ENCODE measurements at regions not wholly inside any gene's neighbourhood (a gene's known extent, or its start where the extent isn't known, plus 50 kb on each side); places are given as distances from the start of the nearest gene placed in this dataset.
"Not testable (repeated sequence)": the region's sequence is repeated elsewhere in the genome, so short reads cannot be mapped to it uniquely, and the experiment has no call there.

DNA sequence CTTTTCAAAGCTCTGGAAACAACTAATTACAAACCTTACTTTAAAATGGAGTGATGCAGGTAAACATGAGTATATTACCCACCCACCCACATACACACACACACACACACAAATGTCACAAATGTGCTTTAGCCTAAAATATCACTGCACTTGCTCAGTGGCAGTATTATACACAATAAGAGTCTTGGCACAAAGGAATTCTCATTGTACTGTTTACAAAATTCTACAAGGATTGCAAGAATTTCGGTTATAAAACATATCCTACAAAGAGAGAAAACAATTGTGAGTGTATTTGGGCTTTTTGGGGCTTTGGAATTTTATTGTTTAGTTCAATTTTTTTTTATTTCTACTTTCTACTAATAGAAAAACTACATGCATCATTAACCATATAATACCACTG lies 113.2 kb upstream of the BEND6 start:
- DNase-seq (ENCODE audit: extremely low read depth in 1 of 11, low read depth in 9 of 11, low spot score in 4 of 11), result no peak

DNA sequence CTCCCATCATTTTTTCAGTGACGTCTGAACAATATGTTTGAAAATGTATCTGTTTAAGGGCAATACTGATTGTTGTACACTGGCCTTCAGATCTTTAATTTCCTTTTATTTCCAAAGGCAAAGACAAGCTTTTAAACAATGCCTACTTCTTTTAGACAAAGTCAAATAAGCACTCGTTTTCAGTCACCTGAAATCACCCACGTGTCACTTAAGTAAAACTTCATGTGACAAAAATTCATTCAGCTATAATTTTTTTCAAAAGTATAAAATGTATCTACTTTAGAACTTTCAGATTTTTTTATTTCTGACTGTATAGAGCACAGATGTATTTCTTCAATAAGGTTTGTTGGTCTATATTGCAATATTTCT lies 113.5 kb upstream of the BEND6 start:
- DNase-seq (ENCODE audit: extremely low read depth in 1 of 11, low read depth in 9 of 11, low spot score in 4 of 11), result no peak

DNA sequence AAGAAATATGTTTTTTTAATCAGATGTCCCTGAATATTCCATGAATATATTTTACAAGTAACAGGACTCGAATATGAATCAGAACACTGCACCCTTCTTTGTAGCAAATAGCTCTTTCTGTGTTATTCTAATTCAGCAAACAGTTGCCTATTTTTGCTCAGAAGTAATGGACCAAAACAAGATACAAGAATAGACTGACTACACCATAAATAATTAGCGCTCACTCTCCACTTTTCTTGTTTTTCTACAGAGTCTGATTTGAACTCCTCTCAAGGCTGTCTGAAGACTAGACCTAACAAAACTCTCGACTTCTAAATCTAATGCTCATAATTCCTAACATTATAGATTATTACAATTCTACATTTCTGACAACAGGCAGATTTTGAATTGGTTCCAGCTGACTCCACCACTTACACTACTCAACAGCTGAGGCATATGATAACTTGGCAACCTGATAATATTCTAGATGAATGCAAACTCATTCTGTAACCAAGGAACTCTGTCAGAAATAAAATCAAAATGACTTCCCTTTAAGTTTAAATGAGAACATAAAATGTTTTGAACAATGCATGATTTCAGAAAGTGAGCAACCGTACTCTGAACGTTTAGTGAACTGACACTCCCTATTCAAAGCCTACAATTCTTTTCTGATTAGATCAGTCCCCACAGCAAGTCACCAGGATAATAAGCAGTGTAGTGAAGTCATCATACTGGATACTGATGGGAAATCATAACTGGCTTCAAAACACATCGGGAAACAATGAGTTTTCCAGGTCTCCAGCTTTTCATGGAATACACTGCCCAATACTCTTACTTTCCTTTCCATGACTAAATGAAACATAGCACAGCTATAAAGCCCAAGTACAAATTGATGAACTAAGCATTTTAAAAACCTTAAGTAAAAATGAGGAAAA lies 114.2 kb upstream of the BEND6 start:
- DNase-seq (ENCODE audit: extremely low read depth in 1 of 11, low read depth in 9 of 11, low spot score in 4 of 11), result no peak

DNA sequence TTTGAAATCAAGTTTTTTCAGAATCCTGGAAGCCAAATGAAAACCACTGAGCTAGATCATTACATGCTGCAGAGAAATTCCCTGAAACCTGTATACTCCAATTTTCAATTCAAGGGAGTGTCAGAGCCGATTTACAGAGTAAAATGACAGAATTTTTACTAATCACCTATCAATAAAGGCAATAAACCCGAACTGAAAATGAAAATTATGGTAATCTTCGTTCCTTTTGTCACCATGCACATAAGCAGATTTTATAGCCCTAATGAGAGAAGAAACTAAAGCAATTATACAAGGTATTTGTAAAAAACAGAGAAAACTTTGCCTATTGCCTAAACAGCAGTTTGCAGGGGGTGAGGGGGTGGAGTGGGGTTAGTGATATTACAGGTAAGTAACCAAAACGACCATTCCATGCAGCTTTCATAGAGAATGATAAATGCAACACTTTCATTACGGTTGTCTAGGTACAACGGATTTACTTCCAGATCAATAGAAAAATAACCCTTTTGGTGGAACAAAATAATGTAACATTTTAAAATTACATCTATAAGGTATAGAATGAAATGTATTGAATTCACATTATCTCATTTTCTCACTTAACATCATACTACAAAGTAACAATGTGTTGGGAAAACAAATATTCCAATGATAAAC lies 115.2 kb upstream of the BEND6 start:
- DNase-seq (ENCODE audit: extremely low read depth in 1 of 11, low read depth in 9 of 11, low spot score in 4 of 11), result no peak

DNA sequence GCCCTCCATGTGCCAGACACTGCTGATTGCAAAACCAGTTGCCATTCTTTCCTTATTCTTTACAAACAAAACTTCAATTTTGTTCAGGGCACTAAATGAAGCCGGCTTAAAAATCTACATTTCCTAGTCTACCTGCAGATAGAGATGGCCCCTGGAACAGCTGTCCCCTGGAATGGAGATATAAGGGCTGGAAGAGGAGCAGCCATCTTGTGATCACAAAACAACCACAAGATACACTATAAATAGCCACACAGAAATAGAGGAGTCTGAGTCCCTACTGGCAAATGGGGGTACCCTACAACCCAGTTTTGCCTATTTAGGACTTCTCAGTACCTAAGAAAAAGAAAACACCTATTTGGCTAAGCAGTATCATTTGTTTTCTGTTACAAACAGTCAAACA lies 115.9 kb upstream of the BEND6 start:
- DNase-seq (ENCODE audit: extremely low read depth in 1 of 11, low read depth in 9 of 11, low spot score in 4 of 11), result no peak

DNA sequence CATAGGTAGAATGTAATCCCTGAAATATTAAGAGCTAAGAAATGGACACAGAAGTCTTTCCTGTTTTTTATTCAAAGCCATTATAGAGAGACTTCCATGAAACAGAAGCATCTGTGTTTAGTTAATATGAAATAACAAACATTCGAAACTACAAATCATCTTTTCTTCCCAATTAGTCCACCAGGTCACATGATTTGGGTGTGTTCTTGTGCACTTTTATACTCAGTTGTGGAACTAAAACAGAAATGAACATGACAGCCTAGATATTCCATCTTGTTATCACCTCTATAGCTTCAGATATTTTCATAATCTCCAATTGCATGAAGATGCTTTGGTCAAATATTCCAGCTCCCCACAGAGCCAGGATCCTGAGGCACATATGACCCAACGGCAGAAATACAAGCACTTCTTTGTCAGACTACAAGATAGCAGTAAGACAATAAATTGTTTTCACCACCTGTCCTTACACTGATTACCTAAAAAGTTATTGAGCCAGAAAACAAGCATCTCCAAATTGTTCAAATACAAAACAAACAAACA lies 116.8 kb upstream of the BEND6 start:
- no peak for DNase-seq (ENCODE audit: extremely low read depth in 1 of 11, low read depth in 9 of 11, low spot score in 4 of 11)

DNA sequence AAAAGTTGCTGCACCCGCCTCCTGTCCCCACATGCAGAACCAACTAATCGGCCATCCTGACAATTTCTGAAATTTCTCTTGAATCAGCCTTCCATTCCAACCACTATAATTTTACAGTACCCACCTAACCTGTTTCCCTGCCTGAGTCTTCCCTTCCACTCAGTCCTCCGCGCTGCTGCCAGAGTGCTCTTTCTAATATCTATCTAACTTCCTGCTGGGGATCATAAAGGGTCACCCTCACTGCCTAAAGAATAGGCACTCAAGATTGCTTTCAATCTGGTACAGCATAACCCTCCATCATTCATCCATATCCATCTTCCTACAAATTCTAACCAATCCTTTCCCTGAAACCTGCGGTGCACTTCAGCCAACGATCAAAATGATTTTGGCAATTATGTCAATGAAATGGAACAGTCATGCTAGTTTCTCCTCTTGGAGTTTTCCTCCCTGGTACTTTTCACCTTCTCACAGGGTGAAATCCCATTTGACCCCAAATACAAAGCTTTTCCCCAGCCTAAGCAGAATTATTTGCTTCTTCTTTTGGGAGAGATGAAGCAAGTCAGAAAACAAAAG lies 117.5 kb upstream of the BEND6 start:
- DNase-seq (ENCODE audit: extremely low read depth in 1 of 11, low read depth in 9 of 11, low spot score in 4 of 11), result no peak

DNA sequence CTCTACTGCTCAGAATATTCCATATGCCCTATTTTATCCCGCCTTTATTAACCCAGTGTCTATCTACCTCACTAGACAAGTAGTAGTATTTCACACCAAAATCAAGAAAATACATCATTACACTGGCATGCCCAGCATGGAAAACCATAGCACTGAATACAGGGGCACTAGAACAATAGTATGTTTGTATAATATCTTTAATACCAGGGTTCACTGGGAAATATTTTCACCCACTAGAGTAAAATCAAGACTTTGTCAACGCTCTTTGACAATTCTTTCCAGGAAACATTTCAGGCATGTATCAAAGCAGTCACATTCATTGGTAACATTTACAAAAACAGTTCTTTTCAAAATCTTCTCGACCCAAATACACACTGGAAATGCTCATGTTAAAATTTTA lies 119.3 kb upstream of the BEND6 start:
- DNase-seq (ENCODE audit: extremely low read depth in 1 of 11, low read depth in 9 of 11, low spot score in 4 of 11), result no peak

DNA sequence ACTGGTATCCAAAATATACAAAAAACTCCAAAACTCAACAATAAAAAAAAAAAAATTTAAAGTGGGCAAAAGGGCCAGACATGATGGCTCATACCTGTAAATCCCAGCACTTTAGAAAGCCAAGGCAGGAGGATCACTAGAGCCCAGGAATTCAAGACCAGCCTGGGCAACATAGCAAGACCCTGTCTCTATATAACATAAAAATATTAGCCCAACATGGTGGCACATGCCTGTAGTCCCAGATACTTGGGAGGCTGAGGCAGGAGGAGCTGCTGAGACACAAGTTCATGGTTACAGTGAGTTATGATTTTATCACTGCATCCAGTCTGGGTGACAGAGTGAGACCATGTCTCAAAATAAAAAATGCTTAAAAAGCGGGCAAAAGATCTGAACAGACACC lies 121.0 kb upstream of the BEND6 start:
- DNase-seq (ENCODE audit: extremely low read depth in 1 of 11, low read depth in 9 of 11, low spot score in 4 of 11), result no peak

DNA sequence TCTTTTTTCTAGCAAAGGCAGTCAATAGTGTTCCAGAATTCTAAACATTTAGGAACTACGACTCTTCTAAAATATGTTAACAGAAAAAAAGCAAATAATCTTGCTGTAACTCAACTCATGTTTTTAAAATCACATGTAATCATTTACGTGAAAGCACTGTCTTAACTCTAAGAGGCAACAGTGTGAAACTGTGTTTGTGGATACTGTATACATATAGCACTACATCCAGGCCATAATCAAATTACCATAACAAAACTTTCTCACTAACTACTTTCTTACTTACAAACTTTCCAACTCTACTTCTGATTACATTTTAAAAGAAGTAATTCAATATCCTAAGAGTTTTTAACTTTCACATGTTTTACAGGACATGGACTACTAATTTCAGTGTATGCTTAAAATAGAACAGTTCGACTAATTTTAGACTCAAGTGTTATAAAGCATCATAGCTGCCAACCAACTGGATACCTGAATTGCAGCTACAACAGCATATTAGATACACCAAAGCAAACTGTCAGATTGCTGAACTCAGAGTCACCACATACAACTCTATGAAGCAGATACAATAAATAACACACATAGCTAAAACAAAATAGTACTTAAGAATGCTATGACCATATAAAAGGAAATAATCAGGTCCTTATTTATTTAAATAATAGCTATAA lies 121.6 kb upstream of the BEND6 start:
- no peak for DNase-seq (ENCODE audit: extremely low read depth in 1 of 11, low read depth in 9 of 11, low spot score in 4 of 11)

DNA sequence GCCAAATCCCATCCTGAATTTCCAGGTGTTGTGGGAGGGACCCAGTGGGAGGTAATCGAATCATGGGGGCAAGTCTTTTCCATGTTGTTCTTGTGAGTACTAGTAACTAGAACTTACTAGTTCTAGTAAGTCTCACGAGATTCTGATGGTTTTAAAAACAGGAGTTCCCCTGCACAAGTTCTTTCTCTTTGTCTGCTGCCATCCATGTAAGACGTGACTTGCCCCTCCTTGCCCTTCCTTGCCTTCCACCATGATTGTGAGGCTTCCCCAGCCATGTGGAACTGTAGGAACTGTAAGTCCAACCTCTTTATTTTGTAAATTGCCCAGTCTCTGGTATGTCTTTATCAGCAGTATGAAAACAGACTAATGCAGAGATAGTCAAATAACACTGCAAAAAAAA lies 122.7 kb upstream of the BEND6 start:
- DNase-seq (ENCODE audit: extremely low read depth in 1 of 11, low read depth in 9 of 11, low spot score in 4 of 11), result no peak

DNA sequence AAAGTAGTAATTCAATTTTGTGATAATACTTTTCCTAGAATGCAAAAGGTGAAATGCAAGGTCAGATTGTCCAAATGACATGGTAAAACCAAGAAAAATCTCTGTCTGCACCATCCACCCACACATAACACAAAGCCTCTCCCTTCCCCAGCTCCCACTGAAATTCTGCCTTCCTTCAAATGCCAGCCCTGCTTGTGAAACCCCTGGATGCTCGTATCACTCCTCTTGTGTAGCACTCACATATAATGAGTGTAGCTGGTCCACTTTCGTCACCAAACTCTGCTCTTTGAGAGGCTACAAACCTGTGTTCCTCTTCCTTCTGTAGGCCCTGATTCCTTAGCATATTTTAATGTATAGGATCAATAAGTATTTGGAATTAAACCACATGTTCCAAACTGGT lies 123.6 kb upstream of the BEND6 start:
- no peak for DNase-seq (ENCODE audit: extremely low read depth in 1 of 11, low read depth in 9 of 11, low spot score in 4 of 11)

DNA sequence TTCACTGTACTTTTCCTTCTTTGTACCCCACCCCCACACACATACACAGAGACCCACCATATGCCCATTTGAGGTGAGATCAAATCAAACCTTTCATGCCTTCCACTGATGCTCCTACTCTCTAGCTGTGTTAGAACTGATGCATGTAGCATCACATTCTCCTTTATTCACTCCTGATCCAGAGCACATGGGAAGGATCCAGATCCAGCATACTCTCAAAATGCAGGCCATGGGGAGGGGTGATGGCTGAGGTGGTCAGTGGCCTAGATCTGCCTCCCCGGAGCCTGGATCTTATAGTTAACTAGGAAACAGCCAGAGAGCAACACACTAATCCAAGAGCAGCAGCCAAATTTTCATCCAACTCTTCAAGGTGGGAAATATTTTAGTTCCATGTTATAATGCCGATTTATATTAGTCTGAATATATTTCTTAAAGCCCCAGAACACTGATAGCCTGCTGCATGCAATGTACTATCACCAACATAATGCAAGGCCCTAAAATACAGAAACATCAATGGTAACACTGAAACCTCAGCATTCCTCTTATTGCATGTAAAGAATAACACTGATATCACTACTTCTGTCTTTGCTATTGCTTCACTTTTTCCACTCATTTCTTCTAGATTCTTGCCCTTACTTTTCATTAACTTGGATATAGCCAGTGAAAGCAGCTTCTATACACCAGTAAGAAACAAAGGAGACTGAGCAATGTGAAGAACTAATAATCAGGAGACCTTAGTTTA lies 126.8 kb upstream of the BEND6 start:
- no peak for DNase-seq (ENCODE audit: extremely low read depth in 1 of 11, low read depth in 9 of 11, low spot score in 4 of 11)

DNA sequence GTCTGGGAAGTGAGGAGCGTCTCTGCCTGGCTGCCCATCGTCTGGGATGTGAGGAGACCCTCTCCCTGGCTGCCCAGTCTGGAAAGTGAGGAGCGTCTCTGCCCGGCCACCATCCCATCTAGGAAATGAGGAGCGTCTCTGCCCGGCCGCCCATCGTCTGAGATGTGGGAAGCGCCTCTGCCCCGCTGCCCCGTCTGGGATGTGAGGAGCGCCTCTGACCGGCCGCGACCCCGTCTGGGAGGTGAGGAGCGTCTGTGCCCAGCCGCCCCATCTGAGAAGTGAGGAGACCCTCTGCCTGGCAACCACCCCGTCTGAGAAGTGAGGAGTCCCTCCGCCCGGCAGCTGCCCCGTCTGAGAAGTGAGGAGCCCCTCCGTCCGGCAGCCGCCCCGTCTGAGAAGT lies 130.5 kb upstream of the BEND6 start:
- not testable (repeated sequence) for DNase-seq (ENCODE audit: extremely low read depth in 1 of 11, low read depth in 9 of 11, low spot score in 4 of 11)

DNA sequence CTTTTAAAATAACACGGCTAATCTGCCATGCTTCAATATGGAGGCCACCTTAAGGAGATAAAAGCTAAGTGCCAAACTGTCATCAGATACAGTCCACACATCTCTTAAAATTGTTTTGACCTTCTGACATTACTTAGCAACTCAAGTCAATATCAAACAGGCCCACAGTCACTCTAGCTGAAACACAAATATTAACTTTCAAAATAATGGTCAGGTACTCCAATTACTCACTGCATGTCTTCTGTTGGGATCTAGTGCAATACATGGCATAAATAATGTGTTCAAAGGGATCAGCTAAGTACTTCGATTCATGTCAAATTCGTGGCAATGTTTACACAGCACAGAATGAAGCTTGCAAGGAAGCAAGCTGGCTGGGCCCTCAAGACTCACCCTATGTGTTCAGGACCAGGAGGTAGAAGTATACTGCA lies 133.9 kb upstream of the BEND6 start:
- no peak for DNase-seq (ENCODE audit: extremely low read depth in 1 of 11, low read depth in 9 of 11, low spot score in 4 of 11)

DNA sequence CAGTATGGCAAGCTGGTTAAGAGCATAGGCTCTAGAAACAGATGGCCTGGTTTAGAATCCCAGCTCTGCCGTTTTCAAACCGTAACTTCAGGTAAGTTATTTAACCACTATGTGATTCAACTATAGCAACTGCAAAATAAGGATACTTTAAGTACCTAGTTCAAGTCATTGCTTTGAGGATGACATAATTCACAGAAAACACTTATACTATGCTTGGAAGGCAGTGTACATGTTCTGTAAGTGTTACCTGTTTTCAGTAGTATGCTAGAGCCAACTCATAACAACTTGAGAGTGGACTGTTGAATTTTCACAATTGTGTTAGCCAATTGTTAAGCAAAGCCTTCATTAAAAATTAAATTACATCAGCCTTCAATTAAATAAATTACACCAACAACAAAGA lies 134.8 kb upstream of the BEND6 start:
- DNase-seq (ENCODE audit: extremely low read depth in 1 of 11, low read depth in 9 of 11, low spot score in 4 of 11), result no peak

DNA sequence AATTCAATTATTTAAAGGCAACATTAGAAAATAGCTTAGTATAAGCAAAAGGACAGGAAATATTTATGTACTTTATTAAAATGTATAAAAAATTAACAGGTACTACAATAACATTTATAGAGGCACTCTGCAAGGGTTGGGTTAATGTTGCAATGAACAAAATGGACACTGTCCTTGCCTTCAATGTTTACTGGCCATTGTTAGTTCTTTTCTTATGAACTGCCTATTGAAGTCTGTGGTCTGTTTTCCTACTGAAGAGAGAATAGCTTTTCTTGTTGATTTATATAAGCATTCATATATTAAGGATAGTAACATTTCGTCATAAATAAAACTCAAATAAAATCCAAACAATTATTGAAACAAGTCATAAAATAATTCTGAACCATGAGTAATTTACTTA lies 135.3 kb upstream of the BEND6 start:
- DNase-seq (ENCODE audit: extremely low read depth in 1 of 11, low read depth in 9 of 11, low spot score in 4 of 11), result no peak

DNA sequence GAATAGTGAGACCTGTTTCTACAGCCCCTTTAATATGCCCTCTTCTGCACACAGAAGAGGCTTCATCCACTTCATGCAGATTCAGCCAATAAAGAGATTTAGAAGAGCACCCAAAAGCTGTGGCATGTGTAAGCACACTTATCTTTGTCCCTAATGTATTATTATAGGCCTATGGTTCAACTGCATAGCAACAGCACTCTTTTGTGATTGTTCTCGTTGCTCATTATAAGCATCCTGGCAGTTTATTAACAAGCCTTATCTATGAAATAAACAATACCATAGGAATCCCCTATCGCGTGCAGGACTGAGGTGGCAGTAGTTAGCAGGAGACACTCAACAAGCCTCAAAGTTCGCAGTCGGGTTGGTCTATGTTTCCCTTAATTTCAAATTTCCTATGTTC lies 138.5 kb upstream of the BEND6 start:
- no peak for DNase-seq (ENCODE audit: extremely low read depth in 1 of 11, low read depth in 9 of 11, low spot score in 4 of 11)

DNA sequence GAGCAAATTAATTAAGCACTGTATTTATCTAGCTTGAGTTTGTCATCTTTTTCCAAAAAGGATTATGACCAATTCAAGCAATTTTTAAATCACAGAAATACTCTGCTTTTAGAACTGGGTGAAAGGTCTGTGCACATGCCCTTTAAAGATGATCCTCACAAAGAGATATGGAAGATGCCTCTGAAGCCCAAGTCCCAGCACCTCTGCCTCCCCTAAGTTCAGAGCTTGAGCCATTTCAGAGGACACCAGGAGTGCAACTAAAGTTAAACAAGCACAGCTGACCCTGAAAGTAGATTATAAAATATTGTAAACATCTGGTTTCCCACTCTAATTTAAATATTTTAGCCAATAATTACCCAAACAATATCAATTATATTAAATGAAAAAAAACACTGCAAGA lies 139.5 kb upstream of the BEND6 start:
- no peak for DNase-seq (ENCODE audit: extremely low read depth in 1 of 11, low read depth in 9 of 11, low spot score in 4 of 11)
